DMS114 treated with DMSO at 0.1 percent for 48 hours (cell line): ENCODE measurements at regions not wholly inside any gene's neighbourhood (a gene's known extent, or its start where the extent isn't known, plus 50 kb on each side); places are given as distances from the start of the nearest gene placed in this dataset.
"Not testable (repeated sequence)": the region's sequence is repeated elsewhere in the genome, so short reads cannot be mapped to it uniquely, and the experiment has no call there.

Experiments
- DNase-seq: peaks from one replicate; lab custom pipeline; 2025; ENCODE audit not compliant: unreplicated experiment; lab: John Stamatoyannopoulos, UW

GRCh38 chr21:34219334-34220060 lies 144.3 kb upstream of the KCNE2 start:
- DNase-seq: no peak

- no peak for DNase-seq
Measured at GRCh38 chr21:34220556-34221195, 143.1 kb upstream of the KCNE2 start.

- DNase-seq: no peak
Measured at GRCh38 chr21:34221331-34222030, 142.3 kb upstream of the KCNE2 start.

GRCh38 chr21:34222031-34222335 lies 141.8 kb upstream of the KCNE2 start:
- DNase-seq: no peak

GRCh38 chr21:34223376-34223775 lies 140.4 kb upstream of the KCNE2 start:
- DNase-seq: no peak

GRCh38 chr21:34227386-34227852 lies 136.4 kb upstream of the KCNE2 start:
- DNase-seq: no peak

- DNase-seq: no peak
Measured at GRCh38 chr21:34228792-34229191, 135.0 kb upstream of the KCNE2 start.

GRCh38 chr21:34229353-34229752 lies 134.5 kb upstream of the KCNE2 start:
- no peak for DNase-seq

GRCh38 chr21:34233741-34234140 lies 130.1 kb upstream of the KCNE2 start:
- DNase-seq: not testable (repeated sequence)

GRCh38 chr21:34235514-34235913 lies 128.3 kb upstream of the KCNE2 start:
- no peak for DNase-seq

- DNase-seq: no peak
Measured at GRCh38 chr21:34242973-34243372, 120.8 kb upstream of the KCNE2 start.

GRCh38 chr21:34243562-34243961 lies 120.2 kb upstream of the KCNE2 start:
- DNase-seq: peak; percentile 1

- DNase-seq: no peak
Measured at GRCh38 chr21:34252751-34253150, 111.1 kb upstream of the KCNE2 start.

- no peak for DNase-seq
Measured at GRCh38 chr21:34255073-34255472, 108.7 kb upstream of the KCNE2 start.

GRCh38 chr21:34260277-34261008 lies 103.4 kb upstream of the KCNE2 start:
- DNase-seq: no peak

GRCh38 chr21:34261841-34262468 lies 101.9 kb upstream of the KCNE2 start:
- DNase-seq: no peak

- no peak for DNase-seq
Measured at GRCh38 chr21:34262469-34262845, 101.3 kb upstream of the KCNE2 start.

GRCh38 chr21:34263629-34264028 lies 100.2 kb upstream of the KCNE2 start:
- no peak for DNase-seq

- no peak for DNase-seq
Measured at GRCh38 chr21:34266351-34266750, 97.5 kb upstream of the KCNE2 start.

GRCh38 chr21:34268493-34268892 lies 95.3 kb upstream of the KCNE2 start:
- no peak for DNase-seq

GRCh38 chr21:34270411-34270810 lies 93.4 kb upstream of the KCNE2 start:
- no peak for DNase-seq
